Gastroesophageal sphincter (tissue), 4 donors: ENCODE measurements at regions not wholly inside any gene's neighbourhood (a gene's known extent, or its start where the extent isn't known, plus 50 kb on each side); places are given as distances from the start of the nearest gene placed in this dataset.

Source experiments
- ATAC-seq: fragments of 150-250 bp; one replicate; pipeline ENCODE4 v1.9.1; 2016; ENCODE audit warnings: mild to moderate bottlenecking, moderate library complexity
- H3K27ac ChIP-seq, 4 donors: fragments of 200-600 bp; sonication (generic) in 3 of 4; 1 replicate in 3 of 4; 2 replicates in 1 of 4; pipeline ENCODE4 v1.5.1; 2016 to 2019
- H3K27me3 ChIP-seq: fragments of 200-600 bp; sonication (generic); one replicate; pipeline ENCODE4 v1.5.1; 2019
- H3K36me3 ChIP-seq, 2 donors: fragments of 200-600 bp; sonication (generic); one replicate each; pipeline ENCODE4 v1.5.1; 2019; ENCODE audit warnings: control low read depth in 1 of 2
- H3K4me1 ChIP-seq, 3 donors: fragments of 200-600 bp; sonication (generic); 1 replicate in 2 of 3; 2 replicates in 1 of 3; pipeline ENCODE4 v1.5.1; 2016 to 2019; ENCODE audit warnings: control low read depth in 2 of 3
- H3K4me3 ChIP-seq, 2 donors: fragments of 200-600 bp; sonication (generic); one replicate each; pipeline ENCODE4 v1.5.1; 2019; ENCODE audit warnings: mild to moderate bottlenecking in 1 of 2, moderate library complexity in 1 of 2
- H3K9me3 ChIP-seq, 3 donors: fragments of 200-600 bp; sonication (generic); one replicate each; pipeline ENCODE4 v1.5.1; 2017 to 2019; ENCODE audit warnings: control low read depth in 2 of 3
- EP300 ChIP-seq: sonication (generic); formaldehyde crosslinking; IDR thresholded peaks from one replicate; pipeline ENCODE4 v1.6.1; 2017; ENCODE audit warnings: antibody characterized with exemption, mild to moderate bottlenecking
- POLR2A ChIP-seq, 2 donors: fragments of 450-650 bp; IDR thresholded peaks; one replicate each; pipeline ENCODE4 v1.6.1; 2017; ENCODE audit warnings: antibody characterized with exemption in 2 of 2, mild to moderate bottlenecking in 2 of 2, moderate library complexity in 1 of 2
- POLR2AphosphoS5 ChIP-seq: sonication (generic); formaldehyde crosslinking; IDR thresholded peaks from one replicate; pipeline ENCODE4 v1.6.1; 2017; ENCODE audit warnings: antibody characterized with exemption
- WGBS, 2 donors: methylation state at CpG; one replicate each; pipeline ENCODE4 v1.1.5; 2018; ENCODE audit warnings: low coverage in 1 of 2; 5-methylcytosine and 5-hydroxymethylcytosine counted together
- TF ChIP-seq, protein P1 (sequence below), 4 experiments: fragments of 200-600 bp in 2 of 4; fragments of 450-650 bp in 2 of 4; sonication (generic) in 1 of 4; IDR thresholded peaks; one replicate each; pipeline ENCODE4 v1.5.1; 2017 to 2019; ENCODE audit warnings: antibody characterized with exemption in 4 of 4, mild to moderate bottlenecking in 2 of 4, moderate library complexity in 2 of 4

GRCh38 chr22:27270818-27271510 lies 530.6 kb downstream of the MN1 start:
- ATAC-seq, result no peak
- 0 to 66% methylated on average over 2 to 5 of the region's 18 CpGs for WGBS, 2 donors
- Histone ChIP-seq H3K36me3 (no peaks in the 10 kb centered on the region), H3K9me3 (no peaks in the 10 kb centered on the region), H3K27ac (no peak overlapping the region), H3K27me3 (peaks cover 13% of the 10 kb centered on the region), H3K4me1 (peaks cover 0 to 11% (median 0%) of the 10 kb centered on the region in 3 donors), H3K4me3 (no peak overlapping the region)
- TF ChIP-seq, protein P1, sequence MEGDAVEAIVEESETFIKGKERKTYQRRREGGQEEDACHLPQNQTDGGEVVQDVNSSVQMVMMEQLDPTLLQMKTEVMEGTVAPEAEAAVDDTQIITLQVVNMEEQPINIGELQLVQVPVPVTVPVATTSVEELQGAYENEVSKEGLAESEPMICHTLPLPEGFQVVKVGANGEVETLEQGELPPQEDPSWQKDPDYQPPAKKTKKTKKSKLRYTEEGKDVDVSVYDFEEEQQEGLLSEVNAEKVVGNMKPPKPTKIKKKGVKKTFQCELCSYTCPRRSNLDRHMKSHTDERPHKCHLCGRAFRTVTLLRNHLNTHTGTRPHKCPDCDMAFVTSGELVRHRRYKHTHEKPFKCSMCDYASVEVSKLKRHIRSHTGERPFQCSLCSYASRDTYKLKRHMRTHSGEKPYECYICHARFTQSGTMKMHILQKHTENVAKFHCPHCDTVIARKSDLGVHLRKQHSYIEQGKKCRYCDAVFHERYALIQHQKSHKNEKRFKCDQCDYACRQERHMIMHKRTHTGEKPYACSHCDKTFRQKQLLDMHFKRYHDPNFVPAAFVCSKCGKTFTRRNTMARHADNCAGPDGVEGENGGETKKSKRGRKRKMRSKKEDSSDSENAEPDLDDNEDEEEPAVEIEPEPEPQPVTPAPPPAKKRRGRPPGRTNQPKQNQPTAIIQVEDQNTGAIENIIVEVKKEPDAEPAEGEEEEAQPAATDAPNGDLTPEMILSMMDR (IDR thresholded peaks at IDR 0.05), result no peak
- TF ChIP-seq EP300 (no peak), POLR2A (IDR thresholded peaks at IDR 0.05) (no peak), POLR2AphosphoS5 (no peak)

DNA sequence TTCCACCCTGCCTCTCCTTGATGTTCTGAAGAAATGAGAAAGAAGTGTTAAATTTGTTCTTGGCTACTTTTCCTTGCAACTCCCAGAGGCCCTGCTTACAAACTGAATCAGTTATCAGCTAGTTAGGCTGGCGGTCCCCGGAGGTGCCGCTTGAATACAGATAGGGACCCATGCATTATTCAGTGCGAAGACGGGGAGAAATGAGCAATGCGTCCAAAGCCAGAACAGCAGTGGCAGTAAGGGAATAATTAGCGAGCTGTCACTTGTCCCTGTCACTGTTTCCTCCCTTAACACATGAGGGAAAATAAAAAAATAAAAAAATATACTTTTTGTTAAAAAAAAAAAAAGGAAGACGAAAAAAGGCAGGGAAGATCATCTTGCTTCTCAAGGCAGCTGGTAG lies 528.1 kb downstream of the MN1 start:
- 56 to 73% methylated on average over 3 to 5 of the region's 8 CpGs for WGBS, 2 donors
- no peak for ATAC-seq

GRCh38 chr22:27273853-27274252 lies 527.7 kb downstream of the MN1 start:
- Histone ChIP-seq H3K4me3 (no peak overlapping the region), H3K27ac (no peak overlapping the region), H3K36me3 (no peaks in the 10 kb centered on the region), H3K27me3 (peaks cover 20% of the 10 kb centered on the region), H3K4me1 (peaks cover 0 to 11% (median 0%) of the 10 kb centered on the region in 3 donors), H3K9me3 (peaks cover 0 to 6% (median 0%) of the 10 kb centered on the region in 3 donors)
- no peak for TF ChIP-seq POLR2A (IDR thresholded peaks at IDR 0.05)
- TF ChIP-seq EP300, result no peak
- no peak for TF ChIP-seq POLR2AphosphoS5
- TF ChIP-seq, protein P1 (IDR thresholded peaks at IDR 0.05), result no peak
- WGBS, 2 donors, result 60 to 80% methylated on average over 3 to 10 of the region's 10 CpGs
- no peak for ATAC-seq

More for the DNA sequence above, 528.1 kb downstream of the MN1 start:
- TF ChIP-seq POLR2AphosphoS5 (no peak), EP300 (no peak), POLR2A (IDR thresholded peaks at IDR 0.05) (no peak)
- TF ChIP-seq, protein P1 (IDR thresholded peaks at IDR 0.05), result no peak
- Histone ChIP-seq H3K4me1 (peaks cover 0 to 11% (median 0%) of the 10 kb centered on the region in 3 donors), H3K27ac (no peak overlapping the region), H3K4me3 (no peak overlapping the region), H3K27me3 (peaks cover 20% of the 10 kb centered on the region), H3K36me3 (no peaks in the 10 kb centered on the region), H3K9me3 (peaks cover 0 to 6% (median 0%) of the 10 kb centered on the region in 3 donors)

- Histone ChIP-seq H3K4me1 (peaks cover 0 to 11% (median 0%) of the 10 kb centered on the region in 3 donors), H3K36me3 (no peaks in the 10 kb centered on the region), H3K4me3 (no peak overlapping the region), H3K27me3 (peaks cover 20% of the 10 kb centered on the region), H3K9me3 (peaks cover 0 to 6% (median 0%) of the 10 kb centered on the region in 3 donors), H3K27ac (no peak overlapping the region)
- TF ChIP-seq, protein P1 (IDR thresholded peaks at IDR 0.05), result no peak
- no peak for TF ChIP-seq POLR2AphosphoS5
- TF ChIP-seq EP300, result no peak
- TF ChIP-seq POLR2A (IDR thresholded peaks at IDR 0.05), result no peak
- WGBS, 2 donors, result 82 to 93% methylated on average over 3 of the region's 4 CpGs
- ATAC-seq, result no peak
Observed at GRCh38 chr22:27274770-27275449, 526.6 kb downstream of the MN1 start.

- no peak for ATAC-seq
Observed at GRCh38 chr22:27278946-27279345, 522.6 kb downstream of the MN1 start.

More at GRCh38 chr22:27278946-27279345, 522.6 kb downstream of the MN1 start:
- 64 to 86% methylated on average over 1 to 2 of the region's 2 CpGs for WGBS, 2 donors
- TF ChIP-seq POLR2A (IDR thresholded peaks at IDR 0.05), result no peak
- no peak for TF ChIP-seq POLR2AphosphoS5
- TF ChIP-seq, protein P1 (IDR thresholded peaks at IDR 0.05), result no peak
- TF ChIP-seq EP300, result no peak
- Histone ChIP-seq H3K36me3 (no peaks in the 10 kb centered on the region), H3K9me3 (peaks cover 0 to 18% (median 0%) of the 10 kb centered on the region in 3 donors), H3K4me1 (no peaks in the 10 kb centered on the region), H3K27ac (no peak overlapping the region), H3K4me3 (no peak overlapping the region), H3K27me3 (peaks cover 7% of the 10 kb centered on the region)
